GM21528 (cell line): ENCODE measurements at regions not wholly inside any gene's neighbourhood (a gene's known extent, or its start where the extent isn't known, plus 50 kb on each side); places are given as distances from the start of the nearest gene placed in this dataset.

ENCODE experiments used
- ATAC-seq: cut with Tn5 transposase; IDR thresholded peaks from one replicate; pipeline ENCODE4 v1.9.1; 2021; ENCODE audit warnings: mild to moderate bottlenecking, moderate library complexity; ENCODE audit not compliant: unreplicated experiment, low FRiP score

- no peak for ATAC-seq
These were observed 111.7 kb upstream of the RAB27B start for GRCh38 chr18:54716586-54716985.

GRCh38 chr18:54717673-54718407 lies 110.4 kb upstream of the RAB27B start:
- ATAC-seq, result peak; percentile 88

- ATAC-seq, result no peak
These were observed 109.9 kb upstream of the RAB27B start for GRCh38 chr18:54718408-54718773.

DNA sequence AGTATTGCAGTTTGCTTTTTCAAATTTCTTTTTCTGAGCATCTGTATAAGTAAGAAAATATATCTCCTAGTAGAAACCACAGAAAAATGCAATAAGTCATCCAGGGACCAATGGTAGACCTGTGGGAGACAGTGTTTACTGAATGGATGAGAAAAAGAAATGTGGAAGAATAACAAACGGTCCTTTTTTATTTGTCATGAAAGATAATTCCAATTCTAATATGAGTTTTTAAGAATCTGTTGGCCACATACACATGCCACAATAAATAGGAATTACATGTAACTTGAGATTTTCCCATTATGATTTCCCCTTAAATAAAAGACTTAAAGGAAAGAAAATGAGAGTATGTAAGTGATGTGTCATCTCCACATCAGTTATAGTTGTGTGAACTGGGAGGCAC lies 107.7 kb upstream of the RAB27B start:
- ATAC-seq, result no peak

DNA sequence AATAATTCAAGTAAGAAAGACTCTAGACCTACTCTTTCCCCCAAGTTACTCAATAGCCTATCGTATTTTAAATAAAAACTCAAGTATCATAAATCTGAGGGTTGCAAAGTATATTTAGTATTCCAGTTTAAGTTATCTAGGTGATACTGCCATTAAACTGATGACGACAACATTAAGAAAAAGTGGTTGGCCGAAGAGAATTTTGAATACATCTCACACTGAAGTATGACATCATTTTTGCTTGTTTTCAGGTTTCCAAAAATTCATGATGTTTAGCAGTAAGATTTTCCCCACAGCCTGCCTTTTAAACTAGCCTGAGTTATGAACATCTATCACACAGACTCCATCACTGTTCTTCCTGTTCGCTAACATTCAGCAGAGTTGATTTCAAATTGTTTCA lies 102.1 kb upstream of the RAB27B start:
- ATAC-seq, result no peak

DNA sequence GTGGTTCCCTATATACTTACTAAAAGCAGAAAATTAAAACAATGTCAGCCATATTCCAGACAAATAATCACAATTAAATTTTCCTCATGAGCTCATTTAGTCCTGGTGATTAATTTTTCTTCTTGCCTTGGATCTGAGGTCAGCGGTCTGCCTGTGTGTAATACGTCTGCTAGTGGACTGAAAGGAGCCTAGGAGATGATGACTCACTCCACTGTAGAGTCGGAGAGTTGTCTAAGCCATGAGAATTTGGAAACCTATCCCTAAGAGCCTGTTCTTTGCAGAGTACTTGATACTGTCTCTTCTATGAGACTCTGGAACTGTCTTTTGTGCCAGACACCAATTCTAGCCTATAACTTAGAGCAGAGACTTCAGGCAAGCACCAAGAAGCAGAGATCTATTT lies 94.2 kb upstream of the RAB27B start:
- no peak for ATAC-seq

DNA sequence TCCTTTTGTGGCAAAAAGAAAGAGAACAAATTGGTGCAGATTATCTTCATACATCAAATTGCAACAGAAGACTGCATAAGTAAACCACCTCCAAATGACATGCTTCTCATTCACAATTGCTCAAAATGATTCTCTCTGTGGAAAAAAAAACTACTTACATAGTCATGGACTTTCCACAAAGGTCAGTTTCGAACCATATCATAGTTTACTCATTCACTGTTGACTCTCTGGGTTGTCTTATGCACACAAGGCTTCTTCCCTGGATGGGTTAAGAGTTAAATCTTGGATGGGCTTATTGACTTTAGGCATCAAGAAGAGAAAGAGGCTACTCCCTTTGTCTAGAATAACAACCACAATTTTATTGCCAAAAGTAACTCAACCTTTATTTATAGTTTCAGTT lies 91.3 kb upstream of the RAB27B start:
- no peak for ATAC-seq

DNA sequence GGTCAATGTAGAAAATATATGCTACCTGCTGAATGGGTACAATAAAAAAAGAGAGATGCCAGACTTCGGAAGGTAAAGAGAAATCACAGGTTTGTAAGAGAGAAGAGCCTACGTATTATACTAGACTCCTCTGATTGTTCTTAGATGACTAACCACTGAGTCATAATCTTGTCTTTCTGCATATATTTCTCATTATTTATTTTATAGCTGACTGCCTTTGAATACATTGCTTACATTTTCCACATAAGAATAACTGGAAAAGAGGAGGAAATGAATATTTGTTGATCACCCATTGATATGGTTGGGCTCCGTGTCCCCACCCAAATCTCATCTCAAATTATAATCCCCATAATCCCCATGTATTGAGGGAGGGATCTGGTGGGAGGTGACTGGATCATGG lies 90.3 kb upstream of the RAB27B start:
- ATAC-seq, result no peak

- no peak for ATAC-seq
These were observed 88.8 kb upstream of the RAB27B start for GRCh38 chr18:54739476-54739875.

- ATAC-seq, result no peak
These were observed 88.0 kb upstream of the RAB27B start for GRCh38 chr18:54740136-54740846.

DNA sequence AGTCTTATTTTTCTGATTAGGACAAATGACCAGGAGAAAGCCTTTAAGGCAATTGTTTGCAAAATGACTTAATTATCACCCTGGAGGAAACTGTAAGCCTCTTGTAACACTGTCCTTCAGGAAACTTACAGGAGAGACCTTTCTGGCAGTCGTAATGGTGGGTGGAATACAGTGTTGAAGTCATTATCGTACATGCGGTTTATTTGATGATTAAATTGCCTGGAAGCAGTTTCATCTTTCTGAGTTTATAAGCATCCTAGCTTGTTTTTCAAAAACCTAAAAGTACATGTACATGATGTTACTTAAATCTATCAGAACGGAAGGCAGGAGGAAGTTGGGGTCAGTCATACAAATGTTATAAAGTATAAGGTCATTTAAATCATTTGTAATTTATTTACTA lies 86.2 kb upstream of the RAB27B start:
- no peak for ATAC-seq

DNA sequence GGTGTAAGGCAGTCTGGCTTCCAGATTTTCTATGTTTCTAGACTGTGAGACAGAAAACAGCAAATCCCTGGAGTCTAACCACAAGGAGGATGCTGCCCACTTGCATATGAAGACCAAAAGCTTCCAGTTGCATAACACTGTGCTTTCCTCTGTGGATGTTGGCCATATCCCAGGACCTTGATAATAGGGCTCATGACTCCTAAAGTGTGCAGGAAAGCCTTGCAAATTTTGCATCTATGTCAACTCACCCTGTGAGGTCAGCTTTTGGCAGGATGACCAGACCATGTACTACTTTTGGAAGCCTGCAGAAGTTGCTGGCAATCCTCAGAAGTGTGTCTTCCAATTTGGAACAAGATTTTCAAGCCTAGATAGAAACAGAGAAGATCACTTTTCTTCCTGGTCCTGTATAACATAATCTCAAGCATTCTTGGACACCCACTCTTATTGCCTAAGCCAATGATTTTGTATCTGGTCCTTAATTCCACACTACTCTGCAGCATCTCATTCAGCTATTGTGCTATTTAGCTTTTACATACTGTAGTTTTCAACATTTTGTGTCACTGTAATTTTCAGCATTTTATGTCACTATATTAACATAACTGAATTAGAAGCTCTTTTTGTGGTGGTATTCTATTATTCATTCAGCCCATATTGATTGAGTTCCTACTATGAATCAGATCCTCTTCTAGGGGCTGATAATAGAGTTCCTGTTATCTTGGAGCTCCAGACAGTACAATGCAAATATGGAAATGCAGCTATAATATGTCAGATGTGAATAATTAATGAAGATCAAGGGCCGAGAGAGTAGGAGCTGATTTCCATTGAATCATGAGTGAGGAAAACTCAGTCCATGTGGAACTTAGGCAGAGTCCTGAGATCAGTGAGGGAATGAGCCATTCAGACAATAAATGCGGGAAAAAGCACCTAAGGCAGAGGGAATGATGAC lies 85.3 kb upstream of the RAB27B start:
- no peak for ATAC-seq

- ATAC-seq, result no peak
These were observed 84.7 kb upstream of the RAB27B start for GRCh38 chr18:54743605-54743995.

GRCh38 chr18:54749291-54749690 lies 79.0 kb upstream of the RAB27B start:
- no peak for ATAC-seq

DNA sequence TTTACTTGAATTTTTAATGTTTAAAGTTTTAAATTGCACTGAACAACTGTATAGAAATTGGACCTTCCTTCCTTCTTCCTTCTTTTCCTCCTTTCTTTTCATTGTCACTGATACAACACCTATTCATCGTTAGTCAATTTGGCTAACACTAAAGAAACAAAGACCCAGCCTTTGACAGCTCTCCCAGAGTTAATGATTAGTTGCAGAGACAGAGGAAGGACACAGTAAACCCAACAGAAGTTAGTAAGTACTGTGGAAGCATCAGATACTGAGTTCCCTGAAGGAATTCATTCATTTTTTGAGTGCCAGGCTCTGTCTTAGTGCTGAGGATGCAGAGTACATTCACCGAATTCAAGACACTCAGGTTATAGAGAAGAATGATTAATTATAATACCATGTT lies 77.9 kb upstream of the RAB27B start:
- no peak for ATAC-seq

GRCh38 chr18:54752185-54752584 lies 76.1 kb upstream of the RAB27B start:
- ATAC-seq, result no peak

GRCh38 chr18:54755456-54755855 lies 72.8 kb upstream of the RAB27B start:
- no peak for ATAC-seq

GRCh38 chr18:54762386-54762785 lies 65.9 kb upstream of the RAB27B start:
- no peak for ATAC-seq

GRCh38 chr18:54764786-54765185 lies 63.5 kb upstream of the RAB27B start:
- ATAC-seq, result no peak

- ATAC-seq, result no peak
These were observed 62.5 kb upstream of the RAB27B start for GRCh38 chr18:54765636-54766375.

DNA sequence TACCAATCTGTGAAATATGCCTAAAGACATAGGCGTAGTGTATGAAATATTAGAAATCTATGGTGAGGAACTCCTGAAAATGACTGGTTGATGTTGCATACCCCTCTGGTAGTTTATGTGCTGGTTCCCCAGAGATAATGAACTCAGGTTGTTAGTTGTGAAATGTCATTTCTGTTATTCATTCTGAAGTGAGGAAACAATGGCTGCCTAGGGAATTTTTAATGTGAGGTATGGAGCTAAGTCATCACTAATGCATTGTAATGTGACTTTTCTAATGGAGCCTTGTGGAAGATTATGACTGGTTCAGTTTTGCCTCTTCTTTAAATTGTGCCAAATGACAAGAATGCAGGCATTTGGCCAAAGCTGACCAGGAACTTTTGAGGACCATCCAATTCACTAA lies 61.6 kb upstream of the RAB27B start:
- no peak for ATAC-seq
